CD4-positive, CD25-positive, alpha-beta regulatory T cell (primary cell): ENCODE measurements at regions not wholly inside any gene's neighbourhood (a gene's known extent, or its start where the extent isn't known, plus 50 kb on each side); places are given as distances from the start of the nearest gene placed in this dataset.

Source experiments
- ATAC-seq, 2 donors: fragments of 150-1000 bp; cut with Tn5 transposase; one replicate each; pipeline ENCODE4 v1.10.0; 2021; ENCODE audit warnings: low read depth in 2 of 2, moderate number of reproducible peaks in 2 of 2, moderate library complexity in 1 of 2
- DNase-seq, 3 donors: peaks; one replicate each; pipeline versions ENCODE4 v3.0.0 to v3.0.0-alpha.2; 2012 to 2022; ENCODE audit warnings: mixed read lengths in 1 of 3
- H3K27ac ChIP-seq: one replicate; pipeline ENCODE4 v1.7.0; 2013; ENCODE audit warnings: mild to moderate bottlenecking, low read length; ENCODE audit not compliant: insufficient read depth, poor library complexity, severe bottlenecking
- H3K27me3 ChIP-seq: one replicate; pipeline ENCODE4 v1.7.0; 2013; ENCODE audit warnings: low read length; ENCODE audit not compliant: control insufficient read depth, insufficient read depth
- H3K36me3 ChIP-seq: one replicate; pipeline ENCODE4 v1.7.0; 2013; ENCODE audit warnings: mild to moderate bottlenecking, low read length, moderate library complexity; ENCODE audit not compliant: control insufficient read depth, insufficient read depth
- H3K4me1 ChIP-seq: 2 replicates; pipeline ENCODE4 v1.7.0; 2013; ENCODE audit warnings: mild to moderate bottlenecking, low read length; ENCODE audit not compliant: insufficient read depth, control insufficient read depth, poor library complexity, severe bottlenecking
- H3K4me3 ChIP-seq: one replicate; pipeline ENCODE4 v1.7.0; 2013; ENCODE audit warnings: low read depth, mild to moderate bottlenecking, low read length, moderate library complexity
- H3K9me3 ChIP-seq, 2 experiments: 1 replicate in 1 of 2; 2 replicates in 1 of 2; pipeline ENCODE4 v1.7.0; 2013; ENCODE audit warnings: low read length in 2 of 2, mild to moderate bottlenecking in 1 of 2, moderate library complexity in 1 of 2; ENCODE audit not compliant: control insufficient read depth in 2 of 2
- H3K27ac Mint-ChIP-seq, 3 donors: one replicate each; pipeline ENCODE4 v1.8.0; 2020 to 2022; ENCODE audit warnings: mild to moderate bottlenecking in 3 of 3, mixed read lengths in 3 of 3, moderate library complexity in 2 of 3
- H3K27me3 Mint-ChIP-seq: one replicate; pipeline ENCODE4 v1.8.0; 2022; ENCODE audit warnings: mild to moderate bottlenecking, mixed read lengths
- H3K36me3 Mint-ChIP-seq: one replicate; pipeline ENCODE4 v1.8.0; 2020; ENCODE audit warnings: mixed read lengths
- H3K4me1 Mint-ChIP-seq, 4 donors: one replicate each; pipeline ENCODE4 v1.8.0; 2020 to 2022; ENCODE audit warnings: mixed read lengths in 4 of 4, mild to moderate bottlenecking in 1 of 4
- H3K4me3 Mint-ChIP-seq, 4 donors: one replicate each; pipeline ENCODE4 v1.8.0; 2020 to 2022; ENCODE audit warnings: mild to moderate bottlenecking in 4 of 4, mixed read lengths in 4 of 4, moderate library complexity in 3 of 4
- H3K9me3 Mint-ChIP-seq, 7 donors: one replicate each; pipeline ENCODE4 v1.8.0; 2020 to 2022; ENCODE audit warnings: mixed read lengths in 7 of 7, mild to moderate bottlenecking in 3 of 7, moderate library complexity in 2 of 7

DNA sequence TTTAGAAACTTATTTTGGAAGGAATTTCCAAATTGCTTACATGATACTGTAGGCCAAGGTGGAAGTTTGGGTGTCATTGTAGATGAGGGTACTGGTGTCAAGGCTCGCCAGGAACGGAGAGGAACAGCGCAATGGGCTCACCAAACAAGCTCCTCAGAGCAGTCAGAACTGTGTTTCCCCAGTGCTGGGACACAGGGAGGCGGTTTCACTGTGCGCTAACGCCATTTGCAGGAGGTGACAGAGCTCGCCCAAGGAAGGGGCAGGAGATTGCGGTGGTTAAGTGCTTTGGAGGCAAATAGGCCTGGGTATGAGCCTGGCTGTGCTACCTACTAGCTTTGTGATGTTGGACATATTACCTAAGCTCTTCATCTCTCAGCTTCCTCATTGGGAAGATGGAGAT lies 57.3 kb downstream of the HHEX start:
- Histone ChIP-seq H3K4me3 (no peak overlapping the region), H3K4me1 (peaks cover 3% of the 10 kb centered on the region), H3K27me3 (no peaks in the 10 kb centered on the region), H3K27ac (no peak overlapping the region), H3K9me3 (no peaks in the 10 kb centered on the region), H3K36me3 (no peaks in the 10 kb centered on the region)
- H3K4me3 Mint-ChIP-seq = no peak overlapping the region
- peak overlapping the region in 1 of 3 donors; percentile 18 for H3K27ac Mint-ChIP-seq
- DNase-seq = no peak
- peaks cover 0 to 4% (median 0%) of the 10 kb centered on the region in 7 donors for H3K9me3 Mint-ChIP-seq
- no peak for ATAC-seq
- peaks cover 47% of the 10 kb centered on the region for H3K27me3 Mint-ChIP-seq
- peaks cover 5 to 16% (median 7%) of the 10 kb centered on the region in 4 donors for H3K4me1 Mint-ChIP-seq
- H3K36me3 Mint-ChIP-seq = no peaks in the 10 kb centered on the region

DNA sequence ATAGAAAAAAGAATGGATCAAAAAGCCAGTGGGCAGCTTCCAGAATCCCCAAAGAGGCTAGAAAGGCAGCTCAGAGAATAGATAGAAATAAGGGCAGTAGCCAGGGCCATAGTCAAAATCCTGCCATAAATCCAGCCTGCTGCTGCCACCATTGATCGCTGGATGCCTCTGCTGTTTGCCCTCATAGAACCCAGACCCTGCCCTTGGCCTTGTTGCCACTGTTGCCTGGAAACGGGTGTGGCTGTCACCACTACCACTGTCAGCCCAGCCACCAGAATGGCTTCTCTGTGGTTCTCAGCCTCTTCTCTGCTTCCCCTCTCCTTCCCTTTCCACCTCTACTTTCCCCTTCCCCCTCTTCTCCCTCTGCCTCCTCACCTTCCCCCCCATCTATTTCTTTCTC lies 57.8 kb downstream of the HHEX start:
- Histone ChIP-seq H3K36me3 (no peaks in the 10 kb centered on the region), H3K27me3 (no peaks in the 10 kb centered on the region), H3K9me3 (no peaks in the 10 kb centered on the region), H3K4me1 (peaks cover 3% of the 10 kb centered on the region), H3K27ac (no peak overlapping the region), H3K4me3 (no peak overlapping the region)
- Mint-ChIP-seq H3K4me3 (no peak overlapping the region), H3K27me3 (peaks cover 42% of the 10 kb centered on the region), H3K4me1 (peaks cover 5 to 16% (median 7%) of the 10 kb centered on the region in 4 donors), H3K36me3 (no peaks in the 10 kb centered on the region), H3K9me3 (peaks cover 0 to 4% (median 0%) of the 10 kb centered on the region in 7 donors), H3K27ac (peak overlapping the region in 2 of 3 donors; percentile 18 to 47)
- ATAC-seq (peak in 1 of 2 donors; percentile 28), DNase-seq (peak in 2 of 3 donors; percentile 29 to 71)

DNA sequence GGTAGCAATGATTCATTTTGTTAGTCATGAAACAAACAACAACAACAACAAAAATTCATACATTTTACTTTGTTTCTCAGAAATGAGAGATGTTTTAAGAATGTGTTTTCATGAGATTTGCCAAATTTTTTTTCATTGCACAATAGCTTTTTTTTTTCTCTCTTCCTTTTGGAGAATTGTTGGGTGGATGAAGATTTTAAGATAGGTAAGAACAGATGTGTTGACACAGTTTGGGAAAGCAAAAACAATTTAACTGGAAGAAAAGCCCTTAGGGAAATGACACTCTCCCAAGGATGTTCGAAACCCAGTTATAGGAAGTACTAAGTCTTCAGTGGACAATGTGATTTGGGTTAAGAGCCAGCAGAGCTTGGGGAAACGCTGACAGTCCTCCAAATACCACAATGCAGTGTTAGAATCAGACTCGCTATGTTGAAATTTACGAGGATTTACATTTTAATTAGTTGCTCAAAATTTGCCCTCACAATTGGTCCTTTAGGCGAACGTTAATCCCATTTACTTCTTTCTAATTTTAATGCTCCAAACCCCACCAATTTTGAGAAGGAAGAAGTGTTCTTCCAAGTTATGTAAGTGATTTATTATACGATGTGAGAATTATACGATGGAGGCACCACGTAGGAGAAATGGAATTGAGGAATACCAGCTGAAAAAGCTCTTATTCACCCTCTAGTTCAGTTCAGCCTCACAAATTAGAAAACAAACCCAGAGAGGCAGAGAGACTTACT lies 61.2 kb downstream of the HHEX start:
- Mint-ChIP-seq H3K27ac (no peak overlapping the region), H3K9me3 (peaks cover 0 to 4% (median 0%) of the 10 kb centered on the region in 7 donors), H3K27me3 (peaks cover 35% of the 10 kb centered on the region), H3K36me3 (no peaks in the 10 kb centered on the region), H3K4me3 (no peak overlapping the region), H3K4me1 (peaks cover 5 to 16% (median 7%) of the 10 kb centered on the region in 4 donors)
- no peak for DNase-seq
- no peak overlapping the region for H3K27ac ChIP-seq
- H3K9me3 ChIP-seq = no peaks in the 10 kb centered on the region
- H3K36me3 ChIP-seq = no peaks in the 10 kb centered on the region
- H3K4me3 ChIP-seq = no peak overlapping the region
- no peaks in the 10 kb centered on the region for H3K27me3 ChIP-seq
- ATAC-seq = no peak
- H3K4me1 ChIP-seq = peaks cover 3% of the 10 kb centered on the region

DNA sequence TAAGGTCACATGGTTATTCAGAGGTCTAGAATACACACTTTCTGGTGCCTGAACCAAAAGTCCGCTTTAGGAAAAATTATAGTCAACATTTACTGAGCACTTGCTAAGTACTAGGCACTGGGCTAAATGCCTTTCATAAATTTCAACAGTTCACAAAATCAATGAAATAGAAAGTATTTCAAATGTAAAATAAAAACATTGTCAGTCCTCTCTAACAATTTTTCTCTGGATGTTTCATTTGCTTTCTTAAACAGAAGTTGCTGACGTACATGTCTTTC lies 61.7 kb downstream of the HHEX start:
- Mint-ChIP-seq H3K4me3 (no peak overlapping the region), H3K27me3 (peaks cover 35% of the 10 kb centered on the region), H3K36me3 (no peaks in the 10 kb centered on the region), H3K4me1 (peaks cover 5 to 16% (median 7%) of the 10 kb centered on the region in 4 donors), H3K27ac (no peak overlapping the region), H3K9me3 (peaks cover 0 to 4% (median 0%) of the 10 kb centered on the region in 7 donors)
- H3K4me3 ChIP-seq = no peak overlapping the region
- no peaks in the 10 kb centered on the region for H3K36me3 ChIP-seq
- ATAC-seq (no peak), DNase-seq (no peak)
- H3K27me3 ChIP-seq = no peaks in the 10 kb centered on the region
- peaks cover 3% of the 10 kb centered on the region for H3K4me1 ChIP-seq
- H3K27ac ChIP-seq = no peak overlapping the region
- no peaks in the 10 kb centered on the region for H3K9me3 ChIP-seq

DNA sequence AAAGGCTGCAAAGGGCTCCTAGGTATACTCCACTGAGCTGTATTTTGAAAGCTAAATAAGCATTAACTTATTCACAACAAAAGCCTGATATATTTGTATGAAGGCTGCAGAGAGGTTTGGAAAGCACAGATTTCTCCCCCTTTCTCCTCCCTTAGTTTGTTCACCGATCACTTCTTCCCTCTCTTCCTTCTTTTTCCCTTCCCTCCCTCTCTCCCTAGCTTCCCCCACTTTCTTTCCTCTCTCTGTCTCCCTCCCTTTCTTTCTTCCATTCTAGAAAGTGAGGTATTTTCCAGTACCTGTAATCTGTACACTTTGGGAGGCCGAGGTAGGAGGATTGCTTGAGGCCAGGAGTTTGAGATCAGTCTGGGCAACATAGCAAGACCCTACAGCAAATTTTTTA lies 62.1 kb downstream of the HHEX start:
- H3K27me3 Mint-ChIP-seq = peaks cover 35% of the 10 kb centered on the region
- Histone ChIP-seq H3K36me3 (no peaks in the 10 kb centered on the region), H3K27me3 (no peaks in the 10 kb centered on the region), H3K9me3 (no peaks in the 10 kb centered on the region), H3K4me1 (peaks cover 3% of the 10 kb centered on the region), H3K27ac (no peak overlapping the region), H3K4me3 (no peak overlapping the region)
- DNase-seq = no peak
- peaks cover 0 to 4% (median 0%) of the 10 kb centered on the region in 7 donors for H3K9me3 Mint-ChIP-seq
- H3K4me3 Mint-ChIP-seq = no peak overlapping the region
- no peaks in the 10 kb centered on the region for H3K36me3 Mint-ChIP-seq
- peaks cover 5 to 16% (median 8%) of the 10 kb centered on the region in 4 donors for H3K4me1 Mint-ChIP-seq
- ATAC-seq = no peak
- no peak overlapping the region for H3K27ac Mint-ChIP-seq

DNA sequence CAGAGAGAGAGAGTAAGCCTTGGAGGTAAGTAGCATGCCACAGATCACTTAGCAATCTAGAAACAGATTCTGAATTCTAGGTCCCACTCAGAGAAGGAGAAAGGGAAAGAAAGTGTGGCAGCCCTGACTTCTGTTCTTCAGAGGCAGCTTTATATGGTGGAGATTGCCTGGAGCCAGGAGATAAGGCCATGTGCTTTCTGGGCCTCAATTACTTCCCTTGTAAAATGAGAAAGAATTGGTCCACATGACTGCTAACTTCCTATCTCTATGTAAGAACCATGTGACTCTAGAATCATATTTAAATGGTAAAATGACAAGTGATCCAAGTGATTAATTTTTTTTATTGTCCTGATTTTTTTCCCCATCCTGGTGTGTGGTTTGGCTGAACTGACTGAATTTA lies 64.1 kb downstream of the HHEX start:
- H3K36me3 ChIP-seq = no peaks in the 10 kb centered on the region
- H3K27ac ChIP-seq = no peak overlapping the region
- Mint-ChIP-seq H3K36me3 (no peaks in the 10 kb centered on the region), H3K27ac (no peak overlapping the region), H3K27me3 (peaks cover 26% of the 10 kb centered on the region), H3K4me3 (no peak overlapping the region), H3K9me3 (peaks cover 0 to 3% (median 0%) of the 10 kb centered on the region in 7 donors), H3K4me1 (peaks cover 0 to 3% (median 0%) of the 10 kb centered on the region in 4 donors)
- DNase-seq (no peak), ATAC-seq (no peak)
- H3K9me3 ChIP-seq = no peaks in the 10 kb centered on the region
- H3K4me1 ChIP-seq = no peaks in the 10 kb centered on the region
- H3K27me3 ChIP-seq = no peaks in the 10 kb centered on the region
- no peak overlapping the region for H3K4me3 ChIP-seq

DNA sequence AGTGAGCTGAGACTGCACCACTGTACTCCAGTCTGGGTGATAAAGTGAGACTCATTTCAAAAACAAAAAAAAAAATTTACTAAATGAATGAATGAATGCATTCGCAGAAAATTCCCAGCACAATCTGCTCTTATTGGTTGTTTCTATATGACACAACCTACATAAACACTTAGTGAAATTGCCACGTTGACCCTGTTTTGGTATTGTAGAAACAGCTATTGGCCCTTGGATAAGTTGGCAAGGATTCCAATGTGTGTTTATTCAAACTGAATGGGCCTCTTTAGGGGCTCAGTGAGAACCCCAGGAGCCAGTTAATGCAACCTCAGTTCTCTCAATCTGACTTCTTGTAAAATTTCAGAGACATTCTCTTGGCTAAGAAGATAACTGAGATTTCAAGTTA lies 66.0 kb downstream of the HHEX start:
- H3K27ac ChIP-seq = no peak overlapping the region
- no peaks in the 10 kb centered on the region for H3K4me1 ChIP-seq
- DNase-seq = no peak
- Mint-ChIP-seq H3K9me3 (peaks cover 0 to 2% (median 0%) of the 10 kb centered on the region in 7 donors), H3K4me1 (peaks cover 0 to 3% (median 0%) of the 10 kb centered on the region in 4 donors), H3K27me3 (peaks cover 13% of the 10 kb centered on the region), H3K27ac (no peak overlapping the region), H3K36me3 (no peaks in the 10 kb centered on the region), H3K4me3 (no peak overlapping the region)
- no peaks in the 10 kb centered on the region for H3K9me3 ChIP-seq
- no peak overlapping the region for H3K4me3 ChIP-seq
- no peaks in the 10 kb centered on the region for H3K36me3 ChIP-seq
- H3K27me3 ChIP-seq = no peaks in the 10 kb centered on the region
- ATAC-seq = no peak
